ENCODE measurements at regions not wholly inside any gene's neighbourhood (a gene's known extent, or its start where the extent isn't known, plus 50 kb on each side); places are given as distances from the start of the nearest gene placed in this dataset.

GRCh38 chr11:97414801-97415200 lies 1025.0 kb downstream of the JRKL start:
- TF ChIP-seq CTCF (conservative IDR thresholded peaks at IDR 0.05; ENCODE audit: low read depth, low read length) = no peak
- no peak for TF ChIP-seq BHLHE40 (IDR thresholded peaks at IDR 0.05; ENCODE audit: low read depth, low read length)
- TF ChIP-seq MAFK (IDR thresholded peaks at IDR 0.05; ENCODE audit: low read depth, low read length) = no peak
- TF ChIP-seq SMC3 (IDR thresholded peaks at IDR 0.05; ENCODE audit: low read depth, low read length) = no peak
- no peak for TF ChIP-seq MAZ (IDR thresholded peaks at IDR 0.05; ENCODE audit: borderline replicate concordance, low read depth, low read length)
- no peak for TF ChIP-seq ELK1 (IDR thresholded peaks at IDR 0.05; ENCODE audit: borderline replicate concordance, low read depth, low read length)
- no peak for TF ChIP-seq RFX5 (IDR thresholded peaks at IDR 0.05; ENCODE audit: low read depth, low read length)
- no peak for TF ChIP-seq MXI1 (IDR thresholded peaks at IDR 0.05; ENCODE audit: borderline replicate concordance, low read depth, low read length)
- no peak for TF ChIP-seq POLR2A (IDR thresholded peaks at IDR 0.05; ENCODE audit: low read depth, low read length)
- no peak for TF ChIP-seq CEBPB (IDR thresholded peaks at IDR 0.05; ENCODE audit: low read depth, low read length)
- no peak for TF ChIP-seq USF2 (IDR thresholded peaks at IDR 0.05; ENCODE audit: low read depth, low read length)

Measured in IMR-90 (cell line).